ENCODE measurements at regions not wholly inside any gene's neighbourhood (a gene's known extent, or its start where the extent isn't known, plus 50 kb on each side); places are given as distances from the start of the nearest gene placed in this dataset.

- no peak overlapping the region for H3K4me3 ChIP-seq (ENCODE audit: insufficient read depth, low read depth, low read length)
- in situ Hi-C loops (cut with MboI; ENCODE audit: low sequenced_read_pairs), result no loop called here
- 0% methylated on average over 1 of the region's 5 CpGs; no CpG with 5 or more reads in 1 of the 2 experiments for WGBS, 2 experiments (ENCODE audit: extremely low coverage in 2 of 2, insufficient read length in 1 of 2)
Observed at GRCh38 chr4:79611026-79611425, 203.0 kb upstream of the GK2 start.

More at GRCh38 chr4:79611026-79611425, 203.0 kb upstream of the GK2 start:
- Histone ChIP-seq H3K9me3 (ENCODE audit: control insufficient read depth, insufficient read depth, low read length) (no peaks in the 10 kb centered on the region), H2BK120ac (ENCODE audit: low read depth, low read length) (no peak overlapping the region), H4K5ac (ENCODE audit: low read depth, low read length) (no peak overlapping the region), H4K20me1 (ENCODE audit: insufficient read depth, low read length) (no peaks in the 10 kb centered on the region), H4K8ac (ENCODE audit: low read depth in 2 of 2, low read length in 2 of 2) (no peak overlapping the region), H3K14ac (replicated peaks; ENCODE audit: low read depth, low read length) (no peak overlapping the region), H2BK15ac (ENCODE audit: low read depth, low read length) (no peak overlapping the region), H2AFZ (replicated peaks; ENCODE audit: low read length, poor library complexity) (no peak overlapping the region), H3K27ac (ENCODE audit: insufficient read depth, low read length) (no peak overlapping the region), H3K4ac (ENCODE audit: low read depth, low read length) (no peak overlapping the region), H3K79me1 (ENCODE audit: low read depth in 1 of 2, low read length in 2 of 2) (no peaks in the 10 kb centered on the region), H2BK20ac (ENCODE audit: low read depth, low read length) (no peak overlapping the region), H3K27me3 (ENCODE audit: control insufficient read depth, insufficient read depth, low read length) (no peaks in the 10 kb centered on the region), H4K91ac (ENCODE audit: insufficient read depth, low read depth, low read length) (no peak overlapping the region), H3K56ac (ENCODE audit: extremely low read depth, insufficient read depth, low read length) (no peak overlapping the region), H2AK5ac (ENCODE audit: low read depth, low read length) (no peak overlapping the region), H2BK5ac (ENCODE audit: low read depth, low read length, poor library complexity, severe bottlenecking) (no peak overlapping the region), H3K4me1 (ENCODE audit: control insufficient read depth, insufficient read depth, low read length) (no peaks in the 10 kb centered on the region), H3K23ac (ENCODE audit: low read depth, low read length) (no peak overlapping the region), H3K9ac (ENCODE audit: low read depth, low read length) (no peak overlapping the region), H3K4me2 (ENCODE audit: low read depth, low read length) (no peak overlapping the region), H3K9me1 (ENCODE audit: insufficient read depth, low read length) (no peaks in the 10 kb centered on the region), H3K36me3 (ENCODE audit: control insufficient read depth, insufficient read depth, low read length) (no peaks in the 10 kb centered on the region), H2AK9ac (replicated peaks; ENCODE audit: low read depth, low read length, poor library complexity) (no peak overlapping the region), H3K18ac (ENCODE audit: low read depth, low read length) (no peak overlapping the region)
- POLR2A ChIA-PET (ENCODE audit: unreplicated experiment), result no interaction called here
- BruUV-seq (replicated peaks), result no TSS peak
- DNase-seq (no peak), ATAC-seq (ENCODE audit: low read depth) (no peak)
- TF ChIP-seq CTCF (conservative IDR thresholded peaks at IDR 0.05; ENCODE audit: low read depth, low read length) (no peak), ELK1 (IDR thresholded peaks at IDR 0.05; ENCODE audit: borderline replicate concordance, low read depth, low read length) (no peak), RCOR1 (IDR thresholded peaks at IDR 0.05; ENCODE audit: insufficient replicate concordance, low read length) (no peak), RFX5 (IDR thresholded peaks at IDR 0.05; ENCODE audit: low read depth, low read length) (no peak), MXI1 (IDR thresholded peaks at IDR 0.05; ENCODE audit: borderline replicate concordance, low read depth, low read length) (no peak), FOS (IDR thresholded peaks at IDR 0.05; ENCODE audit: low read depth, low read length) (no peak), POLR2A (IDR thresholded peaks at IDR 0.05; ENCODE audit: low read depth, low read length) (no peak)
- CTCF ChIA-PET, result no interaction called here
- intact Hi-C loops (cut with micrococcal nuclease) (no loop called here), dilution Hi-C loops (cut with HindIII; ENCODE audit: low sequenced_read_pairs, unreplicated experiment) (no loop called here)

All from IMR-90 (cell line).